OCI-M2 (cell line): ENCODE measurements at regions not wholly inside any gene's neighbourhood (a gene's known extent, or its start where the extent isn't known, plus 50 kb on each side); places are given as distances from the start of the nearest gene placed in this dataset.

Source experiments
- DNase-seq: peaks from one replicate; lab custom pipeline; 2025; ENCODE audit not compliant: unreplicated experiment; lab: John Stamatoyannopoulos, UW

GRCh38 chr2:138430181-138430580 is 71.4 kb upstream of the SPOPL start:
- no peak for DNase-seq

- no peak for DNase-seq
Measured at GRCh38 chr2:138432971-138433370, 68.6 kb upstream of the SPOPL start.

GRCh38 chr2:138433995-138434951 is 67.3 kb upstream of the SPOPL start:
- peak; percentile 9 for DNase-seq

- no peak for DNase-seq
Measured at GRCh38 chr2:138435701-138436100, 65.9 kb upstream of the SPOPL start.

GRCh38 chr2:138439733-138440132 is 61.8 kb upstream of the SPOPL start:
- no peak for DNase-seq

GRCh38 chr2:138440759-138441158 is 60.8 kb upstream of the SPOPL start:
- no peak for DNase-seq

- DNase-seq = no peak
Measured at GRCh38 chr2:138441916-138442315, 59.7 kb upstream of the SPOPL start.

GRCh38 chr2:138444411-138444810 is 57.2 kb upstream of the SPOPL start:
- DNase-seq = no peak

GRCh38 chr2:138445227-138445626 is 56.3 kb upstream of the SPOPL start:
- DNase-seq = no peak

- DNase-seq = no peak
Measured at GRCh38 chr2:138446043-138446442, 55.5 kb upstream of the SPOPL start.

- no peak for DNase-seq
Measured at GRCh38 chr2:138447889-138448570, 53.5 kb upstream of the SPOPL start.
